ENCODE measurements at regions not wholly inside any gene's neighbourhood (a gene's known extent, or its start where the extent isn't known, plus 50 kb on each side); places are given as distances from the start of the nearest gene placed in this dataset.

DNA sequence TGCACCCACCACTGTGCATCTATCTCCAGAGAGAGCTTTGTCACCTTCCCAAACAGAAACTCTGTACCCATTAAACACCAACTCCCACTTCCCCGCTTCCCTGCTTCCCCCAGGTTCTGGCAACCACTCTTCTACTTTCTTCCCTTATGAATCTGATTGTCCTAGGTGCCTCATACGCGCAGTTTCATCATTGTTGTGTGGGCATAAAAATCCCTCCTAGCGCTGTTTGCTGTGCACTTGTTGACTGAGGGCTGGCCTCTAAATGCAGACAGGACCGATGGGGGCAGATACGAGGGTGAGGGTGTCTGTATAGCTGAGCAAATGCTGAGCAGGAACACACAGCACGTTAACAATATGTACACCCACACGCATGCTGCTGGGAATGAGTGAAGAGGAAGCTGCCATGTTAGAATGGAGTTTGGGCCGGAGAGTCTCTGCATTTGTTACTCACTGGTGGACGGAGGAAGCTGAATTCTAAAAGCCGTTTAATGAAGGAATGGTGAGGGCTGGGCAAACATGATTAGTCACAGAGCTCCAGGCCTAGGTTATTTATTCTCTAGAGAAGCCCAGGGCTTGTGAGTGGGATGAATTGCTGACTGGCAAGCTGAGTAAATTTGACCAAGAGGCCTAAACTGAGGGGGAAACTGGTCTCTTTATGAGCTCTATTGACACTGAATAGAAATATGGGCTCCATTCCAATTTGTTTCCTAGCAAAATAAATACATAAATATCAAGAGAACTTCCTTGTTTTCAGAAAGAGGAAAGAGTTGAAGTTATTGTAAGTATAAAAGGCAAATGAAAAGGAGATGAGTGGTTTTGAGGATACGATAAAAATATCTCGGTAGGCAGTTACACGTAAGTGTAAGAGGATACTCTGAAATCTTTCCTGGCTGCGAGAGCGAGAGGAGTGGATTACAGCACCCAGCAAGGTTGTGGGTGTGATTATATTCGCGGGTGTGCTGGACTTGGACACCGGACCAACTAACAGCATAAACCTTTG is 95.9 kb upstream of the RPS6KA3 start:
- TF ChIP-seq, protein P1, sequence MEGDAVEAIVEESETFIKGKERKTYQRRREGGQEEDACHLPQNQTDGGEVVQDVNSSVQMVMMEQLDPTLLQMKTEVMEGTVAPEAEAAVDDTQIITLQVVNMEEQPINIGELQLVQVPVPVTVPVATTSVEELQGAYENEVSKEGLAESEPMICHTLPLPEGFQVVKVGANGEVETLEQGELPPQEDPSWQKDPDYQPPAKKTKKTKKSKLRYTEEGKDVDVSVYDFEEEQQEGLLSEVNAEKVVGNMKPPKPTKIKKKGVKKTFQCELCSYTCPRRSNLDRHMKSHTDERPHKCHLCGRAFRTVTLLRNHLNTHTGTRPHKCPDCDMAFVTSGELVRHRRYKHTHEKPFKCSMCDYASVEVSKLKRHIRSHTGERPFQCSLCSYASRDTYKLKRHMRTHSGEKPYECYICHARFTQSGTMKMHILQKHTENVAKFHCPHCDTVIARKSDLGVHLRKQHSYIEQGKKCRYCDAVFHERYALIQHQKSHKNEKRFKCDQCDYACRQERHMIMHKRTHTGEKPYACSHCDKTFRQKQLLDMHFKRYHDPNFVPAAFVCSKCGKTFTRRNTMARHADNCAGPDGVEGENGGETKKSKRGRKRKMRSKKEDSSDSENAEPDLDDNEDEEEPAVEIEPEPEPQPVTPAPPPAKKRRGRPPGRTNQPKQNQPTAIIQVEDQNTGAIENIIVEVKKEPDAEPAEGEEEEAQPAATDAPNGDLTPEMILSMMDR (IDR thresholded peaks at IDR 0.05), result no peak
- Histone ChIP-seq H3K27me3 (no peaks in the 10 kb centered on the region), H3K36me3 (no peaks in the 10 kb centered on the region), H3K4me3 (ENCODE audit: low read depth in 1 of 2, low read length in 1 of 2) (no peak overlapping the region), H3K4me1 (ENCODE audit: control insufficient read depth in 1 of 2, insufficient read depth in 1 of 2, low read depth in 1 of 2, low read length in 1 of 2) (no peaks in the 10 kb centered on the region), H3K9me3 (no peaks in the 10 kb centered on the region), H3K27ac (no peak overlapping the region)

DNA sequence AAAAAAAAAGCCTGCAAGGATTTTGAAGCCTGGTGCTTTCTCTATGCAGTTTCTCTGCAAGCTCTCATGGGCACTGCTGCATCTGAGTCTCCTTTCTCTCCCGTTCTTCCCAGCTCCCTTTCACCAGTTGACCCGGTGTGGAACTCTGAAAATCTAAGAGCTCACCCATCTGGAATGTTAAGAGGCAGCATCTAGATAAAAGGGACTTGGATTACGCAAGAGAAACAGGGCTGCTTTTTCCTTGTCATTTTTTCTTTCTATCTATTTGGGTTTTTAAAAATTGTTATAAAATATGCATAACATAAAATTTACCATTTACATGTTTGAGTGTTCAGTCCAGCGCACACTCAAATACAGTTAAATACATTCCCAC is 95.2 kb upstream of the RPS6KA3 start:
- H3K27ac ChIP-seq, result no peak overlapping the region
- TF ChIP-seq, protein P1 (IDR thresholded peaks at IDR 0.05), result no peak
- H3K4me3 ChIP-seq (ENCODE audit: low read depth in 1 of 2, low read length in 1 of 2), result no peak overlapping the region
- H3K9me3 ChIP-seq, result no peaks in the 10 kb centered on the region
- no peaks in the 10 kb centered on the region for H3K4me1 ChIP-seq (ENCODE audit: control insufficient read depth in 1 of 2, insufficient read depth in 1 of 2, low read depth in 1 of 2, low read length in 1 of 2)
- H3K36me3 ChIP-seq, result no peaks in the 10 kb centered on the region
- H3K27me3 ChIP-seq, result no peaks in the 10 kb centered on the region

DNA sequence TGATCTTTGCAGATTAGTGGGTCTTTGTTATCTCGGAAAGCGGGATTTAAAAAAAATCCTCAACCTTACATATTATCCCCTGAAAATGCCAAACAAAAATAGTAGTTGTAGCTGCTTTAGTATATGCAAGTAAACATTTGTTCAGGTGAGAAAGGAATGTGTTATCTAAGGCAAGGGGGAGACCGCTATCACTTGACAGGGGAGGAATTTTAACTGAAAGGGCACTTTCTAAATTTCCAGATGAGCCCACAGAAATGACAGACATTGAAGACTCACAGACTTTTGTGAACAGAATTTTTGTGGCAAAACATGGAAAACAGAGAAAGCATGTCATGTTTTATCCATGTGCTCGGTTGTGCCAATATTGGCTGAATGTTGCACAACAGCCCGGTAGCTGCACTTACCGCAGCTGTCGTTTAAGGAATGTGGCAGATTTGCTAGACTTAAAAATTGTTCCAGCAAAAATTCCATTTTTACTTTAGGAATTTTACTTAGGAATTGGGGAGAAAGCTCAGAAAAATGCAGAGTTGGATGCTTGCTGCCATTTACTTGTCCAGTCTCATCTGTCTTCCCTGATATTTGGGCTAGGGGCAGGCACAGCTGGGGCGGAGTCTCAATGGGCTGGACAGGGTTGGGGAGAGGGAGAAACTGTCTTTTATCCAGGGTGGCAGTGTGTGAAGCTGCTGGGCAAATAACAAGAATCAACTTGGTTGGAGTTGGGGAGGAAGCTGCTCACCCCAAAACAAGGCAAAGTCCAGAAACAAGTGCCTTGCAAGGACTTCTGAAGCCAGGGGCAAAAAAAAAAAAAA is 94.6 kb upstream of the RPS6KA3 start:
- Histone ChIP-seq H3K9me3 (no peaks in the 10 kb centered on the region), H3K36me3 (no peaks in the 10 kb centered on the region), H3K27me3 (no peaks in the 10 kb centered on the region), H3K4me1 (ENCODE audit: control insufficient read depth in 1 of 2, insufficient read depth in 1 of 2, low read depth in 1 of 2, low read length in 1 of 2) (no peaks in the 10 kb centered on the region), H3K4me3 (ENCODE audit: low read depth in 1 of 2, low read length in 1 of 2) (no peak overlapping the region), H3K27ac (no peak overlapping the region)
- TF ChIP-seq, protein P1 (IDR thresholded peaks at IDR 0.05), result no peak

DNA sequence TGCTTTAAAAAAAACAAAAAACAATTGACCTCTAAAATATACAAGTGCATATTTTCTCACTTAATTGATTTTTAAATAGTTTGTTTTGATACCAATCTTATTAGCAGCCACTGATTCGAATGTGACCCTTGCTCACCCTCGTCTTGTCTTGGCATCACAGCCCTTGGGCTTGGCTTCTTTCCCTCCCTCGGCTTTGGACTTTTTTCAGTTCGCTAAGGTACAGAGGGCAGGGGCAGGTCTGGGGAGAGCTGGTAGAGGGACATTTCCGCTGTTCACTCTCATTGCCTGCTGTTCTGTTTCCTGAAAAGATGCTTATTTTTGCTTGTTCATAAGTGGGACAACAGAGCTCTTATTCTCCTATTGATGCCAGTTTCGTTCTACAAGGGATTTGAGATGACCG is 88.5 kb upstream of the RPS6KA3 start:
- no peaks in the 10 kb centered on the region for H3K9me3 ChIP-seq
- H3K27ac ChIP-seq, result no peak overlapping the region
- H3K4me1 ChIP-seq (ENCODE audit: control insufficient read depth in 1 of 2, insufficient read depth in 1 of 2, low read depth in 1 of 2, low read length in 1 of 2), result no peaks in the 10 kb centered on the region
- H3K4me3 ChIP-seq (ENCODE audit: low read depth in 1 of 2, low read length in 1 of 2), result no peak overlapping the region
- TF ChIP-seq, protein P1 (IDR thresholded peaks at IDR 0.05), result no peak
- H3K27me3 ChIP-seq, result no peaks in the 10 kb centered on the region
- no peaks in the 10 kb centered on the region for H3K36me3 ChIP-seq

DNA sequence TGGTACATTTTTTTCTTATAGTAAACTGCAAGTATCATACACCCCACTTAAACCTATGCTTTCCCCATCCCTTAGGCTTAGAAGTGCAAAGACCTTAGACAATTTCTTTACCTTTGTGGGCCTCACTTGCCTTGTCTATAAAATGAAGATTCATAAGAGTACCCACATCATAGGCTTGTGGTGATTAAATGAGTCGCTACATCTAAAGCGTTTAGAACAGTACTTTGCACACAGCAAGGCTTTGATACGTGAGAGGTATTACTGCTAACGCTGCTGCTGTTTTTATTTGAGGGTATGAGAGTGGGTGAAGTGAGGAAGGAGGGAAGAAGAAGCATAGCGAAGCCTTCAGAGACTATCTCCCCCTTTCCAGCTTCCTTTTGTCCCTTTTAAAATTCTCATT is 87.8 kb upstream of the RPS6KA3 start:
- no peak overlapping the region for H3K4me3 ChIP-seq (ENCODE audit: low read depth in 1 of 2, low read length in 1 of 2)
- H3K4me1 ChIP-seq (ENCODE audit: control insufficient read depth in 1 of 2, insufficient read depth in 1 of 2, low read depth in 1 of 2, low read length in 1 of 2), result no peaks in the 10 kb centered on the region
- no peak overlapping the region for H3K27ac ChIP-seq
- H3K9me3 ChIP-seq, result no peaks in the 10 kb centered on the region
- H3K36me3 ChIP-seq, result no peaks in the 10 kb centered on the region
- TF ChIP-seq, protein P1 (IDR thresholded peaks at IDR 0.05), result no peak
- no peaks in the 10 kb centered on the region for H3K27me3 ChIP-seq
